CD4-positive, alpha-beta T cell treated with Interleukin-17A for 1 hour (primary cell): ENCODE measurements at regions not wholly inside any gene's neighbourhood (a gene's known extent, or its start where the extent isn't known, plus 50 kb on each side); places are given as distances from the start of the nearest gene placed in this dataset.
"Not testable (repeated sequence)": the region's sequence is repeated elsewhere in the genome, so short reads cannot be mapped to it uniquely, and the experiment has no call there.

Experiments
- DNase-seq: peaks from one replicate; pipeline ENCODE4 v3.0.0-alpha.2; 2020

- no peak for DNase-seq
Observed at GRCh38 chr6:97347111-97347510, 64.1 kb upstream of the MMS22L start.

GRCh38 chr6:97361286-97361685, 78.3 kb upstream of the MMS22L start:
- no peak for DNase-seq

DNA sequence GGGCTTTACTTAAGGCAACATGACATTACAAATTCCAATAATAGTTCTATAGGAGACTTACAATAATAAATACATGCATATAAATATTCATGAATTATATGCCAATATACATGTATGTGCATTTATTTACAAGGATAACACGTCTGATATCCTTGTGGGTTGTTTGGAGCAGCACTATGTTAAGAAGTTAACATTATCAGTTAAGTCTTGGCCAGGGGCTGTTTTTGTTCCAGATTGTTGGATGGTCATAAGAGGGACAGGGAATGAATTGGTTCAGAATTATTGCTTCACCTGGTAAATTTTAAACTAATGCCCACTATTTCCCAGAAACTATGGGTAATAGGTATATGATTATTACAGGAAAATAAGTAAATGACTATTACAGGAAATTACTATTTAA, 81.3 kb upstream of the MMS22L start:
- no peak for DNase-seq

GRCh38 chr6:97382071-97382470, 99.1 kb upstream of the MMS22L start:
- not testable (repeated sequence) for DNase-seq

DNA sequence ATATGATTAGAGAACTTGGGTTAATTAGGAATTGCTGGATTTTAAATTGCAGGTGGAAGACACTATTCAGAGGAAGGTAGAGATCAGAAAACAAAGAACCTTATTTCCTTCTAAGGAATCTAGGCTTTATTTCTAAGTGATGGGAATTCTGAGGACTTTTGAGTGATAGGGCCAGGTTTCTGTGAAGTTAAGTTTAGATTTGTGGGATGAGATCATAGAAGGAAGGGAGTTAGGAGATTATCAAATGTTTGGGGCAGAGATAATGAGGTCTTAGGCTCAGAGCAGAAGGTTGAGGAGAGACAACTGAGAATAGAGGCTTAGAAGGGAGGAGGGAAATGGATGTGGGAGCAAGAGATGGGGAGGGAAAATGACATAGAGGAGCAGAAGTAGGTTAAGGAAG, 109.7 kb upstream of the MMS22L start:
- no peak for DNase-seq

GRCh38 chr6:97394160-97394748, 111.2 kb upstream of the MMS22L start:
- DNase-seq = peak; percentile 69

GRCh38 chr6:97396880-97397279, 113.9 kb upstream of the MMS22L start:
- DNase-seq = no peak

DNA sequence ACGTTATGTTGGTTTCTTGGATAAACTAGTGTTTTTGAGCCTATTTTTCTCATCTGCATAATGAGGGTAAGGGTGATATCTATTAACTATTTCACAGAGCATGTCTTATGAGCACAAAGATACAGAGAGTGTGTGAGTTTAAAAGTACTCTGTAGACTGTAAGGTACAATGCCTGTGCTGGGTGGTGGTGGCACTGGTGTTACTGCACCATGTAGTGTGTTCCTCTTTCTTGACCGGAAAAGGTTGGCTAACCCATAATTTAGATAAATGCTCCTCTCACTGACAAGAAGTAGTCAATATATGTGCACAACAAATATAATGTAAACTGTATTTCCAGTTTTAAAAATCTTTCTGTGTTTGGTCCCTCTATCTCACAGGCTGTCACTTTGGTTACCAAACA, 116.2 kb upstream of the MMS22L start:
- no peak for DNase-seq

- DNase-seq = no peak
Observed at GRCh38 chr6:97401533-97401932, 118.5 kb upstream of the MMS22L start.

DNA sequence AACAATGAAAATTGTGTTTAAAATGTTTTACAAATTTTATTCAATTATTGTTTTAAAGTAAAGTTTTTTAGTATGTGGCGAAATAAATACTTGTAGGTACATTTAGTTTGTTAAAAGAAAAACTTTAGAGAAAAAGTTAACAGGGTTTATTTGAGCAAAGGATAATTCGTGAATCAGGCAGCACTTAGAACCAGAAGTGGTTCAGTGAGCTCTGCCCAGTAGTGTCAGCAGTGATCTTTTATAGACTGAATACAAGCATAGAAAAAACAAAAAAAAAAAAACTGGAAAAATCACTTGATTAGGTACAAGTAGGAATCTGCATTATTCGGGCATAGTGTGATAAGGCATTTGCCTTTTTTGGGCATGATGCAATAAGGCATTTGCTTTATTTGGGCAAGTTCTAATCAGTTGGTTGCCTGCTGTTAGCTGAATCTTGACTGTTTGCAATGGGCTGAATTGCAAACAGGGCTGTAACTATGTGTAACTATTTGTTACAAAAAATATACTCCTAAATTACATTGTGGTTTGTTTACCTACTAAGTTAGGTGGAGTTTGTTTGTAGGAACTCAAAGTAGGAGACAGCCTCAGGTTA, 122.9 kb upstream of the MMS22L start:
- DNase-seq = no peak

DNA sequence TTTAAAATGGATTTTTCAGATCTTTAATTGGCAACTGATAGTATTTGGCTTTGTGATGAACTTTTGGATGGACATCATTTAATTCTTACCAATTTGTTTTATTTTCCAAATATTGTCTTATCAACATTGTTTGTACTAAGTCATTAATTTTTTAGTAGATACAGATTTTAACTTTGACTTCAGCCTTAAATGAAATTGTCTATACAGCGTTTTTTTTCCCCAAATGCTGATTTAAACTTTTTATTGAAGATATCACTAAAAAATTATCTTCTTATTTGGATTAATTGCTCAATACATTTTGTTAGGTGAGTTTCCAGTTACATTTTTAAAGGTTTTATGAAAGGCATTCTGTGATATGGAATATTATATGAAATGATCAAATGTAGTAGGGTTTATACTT, 123.6 kb upstream of the MMS22L start:
- no peak for DNase-seq

DNA sequence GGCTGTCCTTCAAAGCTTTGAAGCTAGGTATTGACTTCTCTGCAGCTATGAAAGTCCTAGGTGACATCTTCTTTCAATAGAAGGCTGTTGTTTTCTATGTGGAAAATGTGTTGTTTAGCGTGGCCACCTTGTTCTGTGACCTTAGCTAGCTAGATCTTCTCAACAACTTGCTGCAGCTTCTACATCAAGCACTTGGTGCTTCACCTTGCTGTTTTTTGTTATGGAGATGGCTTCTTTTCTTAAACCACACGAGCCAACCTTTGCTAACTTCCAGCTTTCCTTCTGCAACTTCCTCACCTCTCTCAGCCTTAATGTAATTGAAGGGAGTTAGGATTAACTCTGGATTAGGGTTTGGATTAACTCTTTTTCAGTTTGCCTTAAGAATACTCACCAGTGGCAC, 128.6 kb upstream of the MMS22L start:
- no peak for DNase-seq

GRCh38 chr6:97412511-97412910, 129.5 kb upstream of the MMS22L start:
- no peak for DNase-seq

- no peak for DNase-seq
Observed at GRCh38 chr6:97422171-97422570, 139.2 kb upstream of the MMS22L start.

GRCh38 chr6:97423190-97423589, 140.2 kb upstream of the MMS22L start:
- DNase-seq = no peak

- no peak for DNase-seq
Observed at GRCh38 chr6:97427648-97428047, 144.6 kb upstream of the MMS22L start.

- DNase-seq = no peak
Observed at GRCh38 chr6:97437087-97437486, 154.1 kb upstream of the MMS22L start.

- DNase-seq = no peak
Observed at GRCh38 chr6:97438011-97438671, 155.1 kb upstream of the MMS22L start.

GRCh38 chr6:97440590-97441176, 157.7 kb upstream of the MMS22L start:
- no peak for DNase-seq

DNA sequence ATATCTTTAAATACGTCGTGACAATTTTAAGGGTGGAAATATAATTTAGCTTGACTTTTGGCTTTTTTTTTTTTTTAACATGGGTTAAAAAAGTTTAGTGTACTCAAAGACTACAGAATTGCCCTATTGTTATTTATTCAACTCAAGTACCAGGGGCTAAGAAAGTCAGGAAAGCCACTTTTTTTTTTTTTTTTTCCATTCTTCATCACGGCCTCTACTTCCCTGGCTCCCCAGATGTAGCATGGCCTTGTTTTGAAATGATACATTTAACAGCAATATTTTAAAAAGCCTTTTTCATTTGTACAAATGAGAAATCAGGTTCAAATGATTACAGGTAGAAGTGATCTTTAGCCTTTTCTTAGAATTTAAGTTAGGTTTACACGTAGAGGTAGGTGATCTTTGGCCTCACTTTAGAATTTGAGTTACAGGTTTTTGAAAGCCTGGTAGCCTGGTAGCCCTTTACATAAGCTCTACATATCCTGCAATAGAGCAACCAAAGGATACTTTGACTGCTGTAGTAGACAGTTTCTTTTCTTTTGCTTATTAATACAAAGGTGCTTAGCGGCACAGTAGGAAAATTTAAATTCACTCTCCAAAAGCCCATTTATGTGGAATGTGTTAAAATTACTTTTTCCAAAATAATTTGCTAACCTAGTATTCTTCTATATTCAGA, 160.5 kb upstream of the MMS22L start:
- no peak for DNase-seq

- DNase-seq = no peak
Observed at GRCh38 chr6:97445407-97445806, 162.4 kb upstream of the MMS22L start.

GRCh38 chr6:97449444-97449966, 166.5 kb upstream of the MMS22L start:
- no peak for DNase-seq

DNA sequence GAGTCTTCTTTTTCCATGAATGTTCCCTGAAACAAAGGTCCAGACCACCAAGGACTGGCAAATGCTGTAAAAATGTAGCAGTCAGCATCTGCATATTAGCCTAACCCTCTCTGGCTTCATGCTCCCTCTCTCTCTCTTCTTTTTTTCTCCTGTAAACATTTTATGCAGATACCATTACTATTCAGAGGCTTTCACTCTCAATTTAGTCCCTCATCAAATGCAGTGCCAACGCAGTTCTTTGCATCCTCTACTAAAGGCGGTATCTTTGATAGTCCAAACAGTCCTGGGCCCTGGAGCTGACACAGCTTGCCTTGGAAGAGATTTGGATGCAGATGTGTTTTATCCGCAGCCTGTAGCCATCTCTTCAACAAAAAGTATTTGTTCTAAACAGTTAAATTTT, 167.1 kb upstream of the MMS22L start:
- DNase-seq = no peak

GRCh38 chr6:97456070-97456469, 173.1 kb upstream of the MMS22L start:
- no peak for DNase-seq
